H54 (cell line): ENCODE measurements at regions not wholly inside any gene's neighbourhood (a gene's known extent, or its start where the extent isn't known, plus 50 kb on each side); places are given as distances from the start of the nearest gene placed in this dataset.
"Not testable (repeated sequence)": the region's sequence is repeated elsewhere in the genome, so short reads cannot be mapped to it uniquely, and the experiment has no call there.

ENCODE experiments used
- DNase-seq: peaks from one replicate; pipeline ENCODE4 v3.0.0; 2011; ENCODE audit warnings: low spot score, mixed read lengths; ENCODE audit not compliant: insufficient read length
- FAIRE-seq: peaks from 3 replicates; lab custom pipeline; 2011; peaks lifted over from hg19 to GRCh38; lab: Jason Lieb, UNC
- POLR2A ChIP-seq: IDR thresholded peaks from 2 replicates; pipeline ENCODE4 v1.6.1; 2011; ENCODE audit warnings: low read depth, mild to moderate bottlenecking, low read length

- FAIRE-seq (no peak), DNase-seq (no peak)
- no peak for TF ChIP-seq POLR2A
Measured at GRCh38 chr11:82047200-82047599, 686.5 kb downstream of the FAM181B start.

DNA sequence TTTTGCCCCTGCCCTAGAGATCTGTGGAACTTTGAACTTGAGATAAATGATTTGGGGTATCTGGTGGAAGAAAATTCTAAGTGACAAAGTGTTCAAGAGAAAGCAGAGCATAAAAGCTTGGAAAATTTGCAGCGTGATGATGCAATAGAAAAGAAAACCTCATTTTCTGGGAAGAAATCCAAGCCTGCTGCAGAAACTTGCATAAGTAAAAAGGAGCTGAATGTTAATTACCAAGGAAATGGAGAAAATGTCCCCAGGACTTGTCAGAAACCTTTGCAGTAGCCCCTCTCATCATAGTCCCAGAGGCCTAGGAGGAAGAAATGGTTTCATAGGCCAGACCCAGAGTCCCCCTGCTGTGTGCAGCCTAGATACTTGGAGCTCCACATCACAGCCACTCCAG is 686.9 kb downstream of the FAM181B start:
- no peak for TF ChIP-seq POLR2A
- no peak for FAIRE-seq

GRCh38 chr11:82045748-82046457 is 687.8 kb downstream of the FAM181B start:
- no peak for TF ChIP-seq POLR2A
- FAIRE-seq (no peak), DNase-seq (no peak)

More for the DNA sequence above, 686.9 kb downstream of the FAM181B start:
- DNase-seq: no peak

GRCh38 chr11:82043316-82043715 is 690.3 kb downstream of the FAM181B start:
- DNase-seq (no peak), FAIRE-seq (no peak)
- no peak for TF ChIP-seq POLR2A

GRCh38 chr11:82041764-82042163 is 691.9 kb downstream of the FAM181B start:
- no peak for TF ChIP-seq POLR2A
- no peak for FAIRE-seq

DNA sequence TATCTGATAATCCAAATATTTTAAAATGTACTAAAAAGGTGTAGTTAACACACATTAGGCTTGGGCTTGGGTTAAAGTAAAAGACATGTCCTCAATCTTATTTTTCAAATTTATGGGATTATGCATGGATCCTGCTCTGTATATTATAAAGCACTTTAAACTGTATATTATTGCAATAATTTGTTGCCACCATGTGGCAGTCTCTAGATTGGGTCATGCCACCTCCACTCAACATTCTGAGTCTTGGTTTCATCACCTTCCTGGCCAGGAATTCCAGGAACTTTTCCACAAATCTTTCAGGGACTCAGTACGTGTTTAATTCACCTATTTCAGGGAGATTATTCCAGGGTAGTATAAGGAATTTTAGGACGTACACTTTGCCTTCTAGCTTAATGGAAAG is 695.5 kb downstream of the FAM181B start:
- no peak for DNase-seq
- no peak for TF ChIP-seq POLR2A

More at GRCh38 chr11:82041764-82042163, 691.9 kb downstream of the FAM181B start:
- no peak for DNase-seq

GRCh38 chr11:82034527-82034926 is 699.1 kb downstream of the FAM181B start:
- FAIRE-seq: no peak

More for the DNA sequence above, 695.5 kb downstream of the FAM181B start:
- no peak for FAIRE-seq

DNA sequence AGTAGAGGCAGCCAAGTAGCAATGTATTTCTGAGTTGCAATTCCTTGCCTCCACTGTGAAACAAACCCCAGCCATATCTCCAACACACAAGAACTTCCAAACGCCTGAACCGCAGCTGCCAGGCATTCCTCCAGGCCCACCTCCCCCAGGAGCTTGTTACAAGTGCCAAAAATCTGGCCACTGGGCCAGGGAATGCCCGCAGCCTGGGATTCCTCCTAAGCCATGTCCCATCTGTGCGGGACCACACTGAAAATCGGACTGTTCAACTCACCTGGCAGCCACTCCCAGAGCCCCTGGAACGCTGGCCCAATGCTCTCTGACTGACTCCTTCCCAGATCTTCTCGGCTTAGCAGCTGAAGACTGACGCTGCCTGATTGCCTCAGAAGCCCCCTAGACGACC is 706.3 kb downstream of the FAM181B start:
- FAIRE-seq, DNase-seq: not testable (repeated sequence)

More at GRCh38 chr11:82034527-82034926, 699.1 kb downstream of the FAM181B start:
- no peak for TF ChIP-seq POLR2A
- DNase-seq: no peak

DNA sequence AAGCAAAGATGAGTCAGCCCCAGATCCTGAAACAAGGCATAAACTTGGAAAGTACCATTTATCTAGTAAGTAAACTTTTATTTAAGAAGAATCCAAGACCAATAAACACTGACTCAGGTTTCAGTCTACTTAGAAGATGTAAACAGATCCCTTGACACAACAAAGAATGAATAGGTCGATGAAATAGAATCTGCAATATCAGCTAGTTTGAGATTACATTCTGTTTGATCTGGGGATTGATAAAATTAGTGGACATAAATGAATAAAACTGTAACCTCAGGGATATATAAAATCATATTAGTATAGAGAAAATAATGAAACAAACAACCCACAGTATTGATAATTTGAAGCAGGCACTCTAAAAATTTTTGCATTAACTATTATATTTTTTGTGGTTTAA is 708.9 kb downstream of the FAM181B start:
- FAIRE-seq: no peak
- no peak for TF ChIP-seq POLR2A
- no peak for DNase-seq

DNA sequence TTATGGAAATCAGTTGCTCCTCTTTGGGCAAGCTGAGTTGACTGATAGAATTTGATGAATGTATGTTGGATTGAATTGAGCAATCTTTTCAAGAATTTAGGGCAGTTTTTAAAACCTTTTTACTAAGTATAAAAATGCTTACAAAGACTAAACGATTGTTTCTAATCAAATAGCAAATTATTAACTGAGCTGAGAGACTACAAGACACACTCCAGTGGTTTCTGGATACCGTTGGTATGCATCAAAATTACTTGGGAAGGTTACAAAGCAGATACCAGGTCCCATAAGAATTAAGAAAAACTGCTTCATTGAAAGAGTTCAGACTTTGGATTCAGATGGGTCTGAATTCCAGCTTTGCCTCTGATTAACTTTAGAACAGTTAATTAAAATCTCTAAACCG is 721.4 kb downstream of the FAM181B start:
- TF ChIP-seq POLR2A: no peak
- DNase-seq (no peak), FAIRE-seq (no peak)

GRCh38 chr11:82009133-82009532 is 724.5 kb downstream of the FAM181B start:
- DNase-seq (no peak), FAIRE-seq (no peak)
- no peak for TF ChIP-seq POLR2A

- FAIRE-seq: no peak
Measured at GRCh38 chr11:82007521-82007920, 726.1 kb downstream of the FAM181B start.

DNA sequence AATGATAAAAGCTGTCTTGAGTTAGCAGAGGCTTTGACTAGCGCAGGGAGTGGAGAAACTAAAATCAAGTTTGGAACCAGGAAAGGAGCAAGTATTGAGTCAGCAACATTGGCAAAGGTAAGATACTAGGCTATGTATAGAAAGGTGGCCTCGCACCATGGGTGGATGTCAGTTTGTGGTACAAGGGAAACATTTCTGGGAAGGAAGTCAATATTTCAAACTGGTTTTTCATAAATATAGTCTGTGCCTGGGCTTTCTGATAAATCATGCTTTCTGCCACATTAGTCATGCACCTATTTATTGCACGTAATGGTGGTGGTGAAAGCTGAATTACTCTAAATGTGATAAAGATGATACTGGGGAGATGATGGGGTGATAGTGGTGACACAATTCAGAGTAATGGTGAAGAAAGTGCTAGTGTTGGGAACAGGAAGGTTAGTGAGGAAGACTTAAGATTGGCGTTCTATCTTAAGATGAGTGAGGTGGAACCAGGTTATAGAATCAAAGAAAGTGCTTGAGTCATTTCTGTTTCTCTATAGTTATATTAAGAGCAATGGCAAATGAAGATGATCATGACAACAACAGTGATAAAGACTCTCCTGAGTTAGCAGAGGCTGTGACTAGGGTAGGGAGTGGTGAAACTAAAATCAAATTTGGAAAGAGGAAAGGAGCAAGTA is 729.0 kb downstream of the FAM181B start:
- FAIRE-seq (no peak), DNase-seq (no peak)
- no peak for TF ChIP-seq POLR2A

More at GRCh38 chr11:82007521-82007920, 726.1 kb downstream of the FAM181B start:
- TF ChIP-seq POLR2A: no peak
- no peak for DNase-seq

DNA sequence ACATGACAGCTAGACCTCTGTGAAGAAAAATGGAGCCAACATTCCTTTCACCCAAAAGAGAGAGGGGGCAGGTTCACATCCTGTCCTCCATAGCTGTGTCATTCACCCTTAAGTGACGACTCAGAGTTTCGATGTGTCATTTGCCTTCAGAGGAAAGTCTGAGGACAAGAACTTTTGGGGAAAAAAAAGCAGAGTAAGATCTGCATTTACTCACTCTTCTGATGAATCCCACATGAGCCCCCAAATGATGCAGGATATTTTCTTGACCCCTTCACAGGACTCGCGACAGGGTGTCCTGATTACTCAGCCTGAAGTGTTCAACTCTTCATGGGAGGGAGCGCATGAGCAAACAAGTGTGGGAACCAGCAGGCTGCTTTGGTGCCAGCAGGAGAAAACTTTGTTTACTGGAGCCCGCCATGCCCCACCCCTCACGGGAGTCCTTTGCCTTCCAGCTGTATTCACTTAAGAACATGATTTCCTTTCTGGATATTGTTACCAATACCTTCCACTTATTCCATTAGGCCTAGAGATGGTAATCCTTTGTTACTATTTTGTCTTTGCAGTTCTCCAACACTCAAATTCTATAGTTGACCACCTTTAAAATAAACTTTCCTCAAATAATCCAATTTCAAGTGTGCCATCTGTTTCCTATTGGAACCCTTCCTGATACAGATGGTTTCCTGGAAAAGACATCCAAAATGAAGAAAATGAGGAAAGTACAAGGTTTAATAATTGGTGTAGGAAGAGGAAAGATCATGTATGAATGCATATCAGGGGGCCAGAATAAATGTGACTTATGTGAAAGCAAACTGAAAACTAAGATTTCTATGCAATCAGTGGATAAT is 729.8 kb downstream of the FAM181B start:
- no peak for TF ChIP-seq POLR2A
- DNase-seq: no peak

More for the DNA sequence above, 729.8 kb downstream of the FAM181B start:
- no peak for FAIRE-seq
